T-helper 2 cell treated with Interferon-gamma antibody and Interleukin-4, amounts not matched to agents 5 μg/mL and 100 μg/mL, for 36 hours (primary cell): ENCODE measurements at regions not wholly inside any gene's neighbourhood (a gene's known extent, or its start where the extent isn't known, plus 50 kb on each side); places are given as distances from the start of the nearest gene placed in this dataset.

Experiments used
- DNase-seq: peaks from one replicate; pipeline ENCODE4 v3.0.0; 2021; ENCODE audit warnings: low spot score
- H3K27ac Mint-ChIP-seq: one replicate; pipeline ENCODE4 v1.8.0; 2021; ENCODE audit warnings: mild to moderate bottlenecking, mixed read lengths
- H3K27me3 Mint-ChIP-seq: one replicate; pipeline ENCODE4 v1.8.0; 2021; ENCODE audit warnings: low read depth, mixed read lengths
- H3K36me3 Mint-ChIP-seq: one replicate; pipeline ENCODE4 v1.8.0; 2021; ENCODE audit warnings: low read depth, mixed read lengths
- H3K4me1 Mint-ChIP-seq: one replicate; pipeline ENCODE4 v1.8.0; 2021; ENCODE audit warnings: low read depth, mixed read lengths
- H3K4me3 Mint-ChIP-seq: one replicate; pipeline ENCODE4 v1.8.0; 2022; ENCODE audit warnings: mild to moderate bottlenecking, moderate library complexity, mixed read lengths
- H3K9me3 Mint-ChIP-seq: one replicate; pipeline ENCODE4 v1.8.0; 2021; ENCODE audit warnings: mixed read lengths

- no peak for DNase-seq
- H3K36me3 Mint-ChIP-seq, result no peaks in the 10 kb centered on the region
- H3K4me1 Mint-ChIP-seq, result no peaks in the 10 kb centered on the region
- H3K9me3 Mint-ChIP-seq, result peaks cover 25% of the 10 kb centered on the region
- H3K27ac Mint-ChIP-seq, result no peak overlapping the region
- H3K4me3 Mint-ChIP-seq, result no peak overlapping the region
- H3K27me3 Mint-ChIP-seq, result no peaks in the 10 kb centered on the region
Measured at GRCh38 chr2:76639171-76639680, 883.0 kb downstream of the LRRTM4 start.

- Mint-ChIP-seq H3K27ac (no peak overlapping the region), H3K27me3 (no peaks in the 10 kb centered on the region), H3K4me1 (no peaks in the 10 kb centered on the region), H3K4me3 (no peak overlapping the region), H3K36me3 (no peaks in the 10 kb centered on the region), H3K9me3 (peaks cover 39% of the 10 kb centered on the region)
- no peak for DNase-seq
Measured at GRCh38 chr2:76633276-76633921, 888.8 kb downstream of the LRRTM4 start.

- H3K36me3 Mint-ChIP-seq, result no peaks in the 10 kb centered on the region
- H3K4me1 Mint-ChIP-seq, result no peaks in the 10 kb centered on the region
- H3K4me3 Mint-ChIP-seq, result no peak overlapping the region
- no peak for DNase-seq
- H3K27ac Mint-ChIP-seq, result no peak overlapping the region
- no peaks in the 10 kb centered on the region for H3K27me3 Mint-ChIP-seq
- H3K9me3 Mint-ChIP-seq, result peaks cover 27% of the 10 kb centered on the region
Measured at GRCh38 chr2:76625101-76625500, 897.1 kb downstream of the LRRTM4 start.

GRCh38 chr2:76613330-76613729 is 902.6 kb upstream of the GCFC2 start:
- Mint-ChIP-seq H3K4me1 (no peaks in the 10 kb centered on the region), H3K36me3 (no peaks in the 10 kb centered on the region), H3K9me3 (peaks cover 4% of the 10 kb centered on the region), H3K4me3 (no peak overlapping the region), H3K27me3 (no peaks in the 10 kb centered on the region), H3K27ac (no peak overlapping the region)
- DNase-seq, result no peak

- Mint-ChIP-seq H3K4me3 (no peak overlapping the region), H3K27me3 (no peaks in the 10 kb centered on the region), H3K9me3 (no peaks in the 10 kb centered on the region), H3K4me1 (no peaks in the 10 kb centered on the region), H3K36me3 (no peaks in the 10 kb centered on the region), H3K27ac (no peak overlapping the region)
- DNase-seq, result no peak
Measured at GRCh38 chr2:76612764-76613163, 902.0 kb upstream of the GCFC2 start.

- no peak overlapping the region for H3K4me3 Mint-ChIP-seq
- no peaks in the 10 kb centered on the region for H3K9me3 Mint-ChIP-seq
- H3K27ac Mint-ChIP-seq, result no peak overlapping the region
- no peaks in the 10 kb centered on the region for H3K4me1 Mint-ChIP-seq
- DNase-seq, result no peak
- no peaks in the 10 kb centered on the region for H3K27me3 Mint-ChIP-seq
- H3K36me3 Mint-ChIP-seq, result no peaks in the 10 kb centered on the region
Measured at GRCh38 chr2:76610451-76610850, 899.7 kb upstream of the GCFC2 start.

GRCh38 chr2:76599732-76600368 is 889.1 kb upstream of the GCFC2 start:
- Mint-ChIP-seq H3K4me3 (no peak overlapping the region), H3K27ac (no peak overlapping the region), H3K9me3 (no peaks in the 10 kb centered on the region), H3K4me1 (no peaks in the 10 kb centered on the region), H3K36me3 (no peaks in the 10 kb centered on the region), H3K27me3 (no peaks in the 10 kb centered on the region)
- no peak for DNase-seq

GRCh38 chr2:76584474-76584873 is 873.8 kb upstream of the GCFC2 start:
- Mint-ChIP-seq H3K9me3 (peaks cover 11% of the 10 kb centered on the region), H3K4me3 (no peak overlapping the region), H3K4me1 (no peaks in the 10 kb centered on the region), H3K36me3 (no peaks in the 10 kb centered on the region), H3K27me3 (no peaks in the 10 kb centered on the region), H3K27ac (no peak overlapping the region)
- no peak for DNase-seq

- no peak for DNase-seq
- H3K36me3 Mint-ChIP-seq, result no peaks in the 10 kb centered on the region
- peaks cover 38% of the 10 kb centered on the region for H3K9me3 Mint-ChIP-seq
- H3K4me3 Mint-ChIP-seq, result no peak overlapping the region
- no peak overlapping the region for H3K27ac Mint-ChIP-seq
- no peaks in the 10 kb centered on the region for H3K4me1 Mint-ChIP-seq
- no peaks in the 10 kb centered on the region for H3K27me3 Mint-ChIP-seq
Measured at GRCh38 chr2:76579911-76580310, 869.2 kb upstream of the GCFC2 start.

GRCh38 chr2:76572981-76573380 is 862.3 kb upstream of the GCFC2 start:
- DNase-seq, result no peak
- Mint-ChIP-seq H3K4me1 (no peaks in the 10 kb centered on the region), H3K9me3 (peaks cover 16% of the 10 kb centered on the region), H3K36me3 (no peaks in the 10 kb centered on the region), H3K27me3 (no peaks in the 10 kb centered on the region), H3K27ac (no peak overlapping the region), H3K4me3 (no peak overlapping the region)

- no peak overlapping the region for H3K4me3 Mint-ChIP-seq
- no peak overlapping the region for H3K27ac Mint-ChIP-seq
- no peaks in the 10 kb centered on the region for H3K4me1 Mint-ChIP-seq
- no peak for DNase-seq
- H3K9me3 Mint-ChIP-seq, result no peaks in the 10 kb centered on the region
- H3K36me3 Mint-ChIP-seq, result no peaks in the 10 kb centered on the region
- H3K27me3 Mint-ChIP-seq, result no peaks in the 10 kb centered on the region
Measured at GRCh38 chr2:76569819-76570218, 859.1 kb upstream of the GCFC2 start.

- Mint-ChIP-seq H3K9me3 (no peaks in the 10 kb centered on the region), H3K4me1 (no peaks in the 10 kb centered on the region), H3K27me3 (no peaks in the 10 kb centered on the region), H3K4me3 (no peak overlapping the region), H3K36me3 (no peaks in the 10 kb centered on the region), H3K27ac (no peak overlapping the region)
- DNase-seq, result no peak
Measured at GRCh38 chr2:76567478-76567877, 856.8 kb upstream of the GCFC2 start.

- H3K4me3 Mint-ChIP-seq, result no peak overlapping the region
- no peaks in the 10 kb centered on the region for H3K4me1 Mint-ChIP-seq
- H3K27me3 Mint-ChIP-seq, result no peaks in the 10 kb centered on the region
- H3K36me3 Mint-ChIP-seq, result no peaks in the 10 kb centered on the region
- DNase-seq, result no peak
- no peak overlapping the region for H3K27ac Mint-ChIP-seq
- H3K9me3 Mint-ChIP-seq, result peaks cover 3% of the 10 kb centered on the region
Measured at GRCh38 chr2:76564734-76565133, 854.0 kb upstream of the GCFC2 start.

- Mint-ChIP-seq H3K27me3 (no peaks in the 10 kb centered on the region), H3K36me3 (no peaks in the 10 kb centered on the region), H3K4me3 (no peak overlapping the region), H3K4me1 (no peaks in the 10 kb centered on the region), H3K27ac (no peak overlapping the region), H3K9me3 (peaks cover 3% of the 10 kb centered on the region)
- no peak for DNase-seq
Measured at GRCh38 chr2:76563730-76564129, 853.0 kb upstream of the GCFC2 start.

GRCh38 chr2:76558157-76558556 is 847.4 kb upstream of the GCFC2 start:
- peaks cover 3% of the 10 kb centered on the region for H3K9me3 Mint-ChIP-seq
- H3K27me3 Mint-ChIP-seq, result no peaks in the 10 kb centered on the region
- H3K36me3 Mint-ChIP-seq, result no peaks in the 10 kb centered on the region
- no peak overlapping the region for H3K27ac Mint-ChIP-seq
- no peak overlapping the region for H3K4me3 Mint-ChIP-seq
- no peaks in the 10 kb centered on the region for H3K4me1 Mint-ChIP-seq
- no peak for DNase-seq
